ENCODE measurements at regions not wholly inside any gene's neighbourhood (a gene's known extent, or its start where the extent isn't known, plus 50 kb on each side); places are given as distances from the start of the nearest gene placed in this dataset.

- DNase-seq: no peak
Observed at GRCh38 chr15:67992834-67993233, 61.3 kb upstream of the PIAS1 start.

- DNase-seq: no peak
Observed at GRCh38 chr15:67997996-67998395, 56.1 kb upstream of the PIAS1 start.

GRCh38 chr15:67998599-67999133 is 55.4 kb upstream of the PIAS1 start:
- DNase-seq: no peak

- DNase-seq: no peak
Observed at GRCh38 chr15:67999320-68000100, 54.6 kb upstream of the PIAS1 start.

GRCh38 chr15:68000754-68001153 is 53.4 kb upstream of the PIAS1 start:
- no peak for DNase-seq

- DNase-seq: no peak
Observed at GRCh38 chr15:68001811-68002210, 52.3 kb upstream of the PIAS1 start.

- no peak for DNase-seq
Observed at GRCh38 chr15:68003297-68003696, 50.8 kb upstream of the PIAS1 start.

Measured in activated CD4-positive, alpha-beta T cell treated with anti-CD3 and anti-CD28 coated beads for 48 hours (primary cell).